Neuron (in vitro differentiated cells): ENCODE measurements at regions not wholly inside any gene's neighbourhood (a gene's known extent, or its start where the extent isn't known, plus 50 kb on each side); places are given as distances from the start of the nearest gene placed in this dataset.
"Not testable (repeated sequence)": the region's sequence is repeated elsewhere in the genome, so short reads cannot be mapped to it uniquely, and the experiment has no call there.

Source experiments
- H2AFZ ChIP-seq: one replicate; pipeline ENCODE4 v1.6.1; 2013; ENCODE audit warnings: low read depth, mild to moderate bottlenecking, inconsistent platforms, low read length, moderate library complexity
- H3K27me3 ChIP-seq: one replicate; pipeline ENCODE4 v1.6.1; 2013; ENCODE audit warnings: low read length; ENCODE audit not compliant: insufficient read depth
- H3K36me3 ChIP-seq: one replicate; pipeline ENCODE4 v1.6.1; 2013; ENCODE audit warnings: low read length; ENCODE audit not compliant: insufficient read depth
- H3K4me1 ChIP-seq: one replicate; pipeline ENCODE4 v1.6.1; 2013; ENCODE audit warnings: low read length; ENCODE audit not compliant: insufficient read depth
- H3K4me3 ChIP-seq: 2 replicates; pipeline ENCODE4 v1.5.1; 2013; ENCODE audit warnings: mild to moderate bottlenecking, low read length, moderate library complexity
- H3K9me3 ChIP-seq: one replicate; pipeline ENCODE4 v1.6.1; 2013; ENCODE audit warnings: low read length

GRCh38 chr11:127805771-127806170 lies 781.6 kb downstream of the ETS1 start:
- H3K9me3 ChIP-seq = no peaks in the 10 kb centered on the region
- H3K27me3 ChIP-seq = no peaks in the 10 kb centered on the region
- H3K4me1 ChIP-seq = peaks cover 5% of the 10 kb centered on the region
- H2AFZ ChIP-seq = no peak overlapping the region
- no peak overlapping the region for H3K4me3 ChIP-seq
- no peaks in the 10 kb centered on the region for H3K36me3 ChIP-seq

GRCh38 chr11:127804747-127805400 lies 782.5 kb downstream of the ETS1 start:
- Histone ChIP-seq H2AFZ (no peak overlapping the region), H3K4me3 (no peak overlapping the region), H3K4me1 (peaks cover 5% of the 10 kb centered on the region), H3K36me3 (no peaks in the 10 kb centered on the region), H3K9me3 (no peaks in the 10 kb centered on the region), H3K27me3 (no peaks in the 10 kb centered on the region)

DNA sequence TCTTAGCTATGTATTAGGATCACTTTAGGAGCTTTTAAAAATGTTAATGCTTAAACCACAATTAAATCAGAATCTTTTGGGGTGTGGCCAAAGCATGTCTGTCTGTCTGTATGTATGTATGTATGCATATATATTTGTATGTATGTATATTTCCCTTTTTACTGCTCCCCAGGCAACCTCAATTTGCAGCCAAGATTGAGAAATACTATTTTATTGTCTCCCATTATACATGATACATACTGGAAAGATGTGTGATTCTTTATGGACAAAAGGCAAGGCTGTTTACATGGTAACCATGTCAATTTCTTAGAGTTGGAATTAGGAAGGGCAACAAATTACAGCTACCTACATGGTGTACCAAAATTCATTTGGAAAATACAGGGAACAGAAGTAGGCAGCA lies 783.6 kb downstream of the ETS1 start:
- Histone ChIP-seq H3K27me3 (no peaks in the 10 kb centered on the region), H3K4me1 (peaks cover 5% of the 10 kb centered on the region), H3K4me3 (no peak overlapping the region), H3K9me3 (no peaks in the 10 kb centered on the region), H3K36me3 (no peaks in the 10 kb centered on the region), H2AFZ (no peak overlapping the region)

- H3K36me3 ChIP-seq = no peaks in the 10 kb centered on the region
These were observed 786.2 kb downstream of the ETS1 start for GRCh38 chr11:127800989-127801688.

GRCh38 chr11:127795326-127795725 lies 792.0 kb downstream of the ETS1 start:
- peaks cover 2% of the 10 kb centered on the region for H3K9me3 ChIP-seq
- no peak overlapping the region for H2AFZ ChIP-seq
- peaks cover 2% of the 10 kb centered on the region for H3K4me1 ChIP-seq
- no peak overlapping the region for H3K4me3 ChIP-seq
- H3K27me3 ChIP-seq = no peaks in the 10 kb centered on the region
- H3K36me3 ChIP-seq = no peaks in the 10 kb centered on the region

More at GRCh38 chr11:127800989-127801688, 786.2 kb downstream of the ETS1 start:
- Histone ChIP-seq H3K4me1 (peaks cover 5% of the 10 kb centered on the region), H2AFZ (no peak overlapping the region), H3K4me3 (no peak overlapping the region), H3K9me3 (peaks cover 2% of the 10 kb centered on the region), H3K27me3 (no peaks in the 10 kb centered on the region)

- Histone ChIP-seq H3K36me3 (no peaks in the 10 kb centered on the region), H3K4me1 (peaks cover 2% of the 10 kb centered on the region), H3K9me3 (no peaks in the 10 kb centered on the region), H3K27me3 (no peaks in the 10 kb centered on the region), H2AFZ (no peak overlapping the region), H3K4me3 (no peak overlapping the region)
These were observed 791.3 kb upstream of the KIRREL3 start for GRCh38 chr11:127791844-127792243.

DNA sequence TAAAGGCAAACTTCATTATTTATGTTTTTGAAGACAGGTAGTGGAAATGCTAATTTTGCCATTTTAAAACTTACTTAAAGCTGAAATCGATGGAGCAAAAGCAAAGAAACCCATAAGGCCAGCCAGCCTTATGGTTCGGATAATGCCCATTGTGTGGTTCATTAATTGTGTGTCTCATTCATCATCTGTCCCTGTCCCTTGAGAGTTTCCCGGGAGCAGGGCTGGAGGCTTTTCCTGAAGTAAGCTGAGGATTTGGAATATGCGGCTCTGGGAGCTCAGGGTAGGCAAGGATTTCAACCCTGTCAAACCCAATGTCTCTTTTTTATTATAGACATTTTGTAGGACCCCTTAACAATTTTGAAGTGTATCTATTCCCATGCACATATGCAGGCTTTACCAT lies 790.0 kb upstream of the KIRREL3 start:
- H3K9me3 ChIP-seq = no peaks in the 10 kb centered on the region
- H3K4me1 ChIP-seq = peaks cover 2% of the 10 kb centered on the region

GRCh38 chr11:127789927-127790326 lies 789.4 kb upstream of the KIRREL3 start:
- Histone ChIP-seq H3K4me3 (no peak overlapping the region), H3K9me3 (no peaks in the 10 kb centered on the region), H3K4me1 (peaks cover 2% of the 10 kb centered on the region), H2AFZ (no peak overlapping the region), H3K36me3 (no peaks in the 10 kb centered on the region), H3K27me3 (no peaks in the 10 kb centered on the region)

More for the DNA sequence above, 790.0 kb upstream of the KIRREL3 start:
- no peak overlapping the region for H3K4me3 ChIP-seq
- no peak overlapping the region for H2AFZ ChIP-seq
- no peaks in the 10 kb centered on the region for H3K36me3 ChIP-seq
- no peaks in the 10 kb centered on the region for H3K27me3 ChIP-seq

- not testable (repeated sequence) for H3K9me3 ChIP-seq, H3K4me1 ChIP-seq, H3K36me3 ChIP-seq, H3K4me3 ChIP-seq, H2AFZ ChIP-seq, H3K27me3 ChIP-seq
These were observed 772.4 kb upstream of the KIRREL3 start for GRCh38 chr11:127772938-127773337.

DNA sequence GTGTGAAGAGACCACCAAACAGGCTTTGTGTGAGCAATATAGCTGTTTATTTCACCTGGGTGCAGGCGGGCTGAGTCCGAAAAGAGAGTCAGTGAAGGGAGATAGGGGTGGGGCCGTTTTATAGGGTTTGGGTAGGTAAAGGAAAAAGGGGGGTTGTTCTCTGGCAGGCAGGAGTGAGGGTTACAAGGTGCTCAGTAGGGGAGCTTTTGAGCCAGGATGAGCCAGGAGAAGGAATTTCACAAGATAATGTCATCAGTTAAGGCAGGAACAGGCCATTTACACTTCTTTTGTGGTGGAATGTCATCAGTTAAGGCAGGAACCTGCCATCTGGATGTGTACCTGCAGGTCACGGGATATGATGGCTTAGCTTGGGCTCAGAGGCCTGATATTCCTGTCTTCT lies 768.4 kb upstream of the KIRREL3 start:
- not testable (repeated sequence) for H3K4me3 ChIP-seq, H2AFZ ChIP-seq, H3K27me3 ChIP-seq, H3K9me3 ChIP-seq, H3K4me1 ChIP-seq, H3K36me3 ChIP-seq

DNA sequence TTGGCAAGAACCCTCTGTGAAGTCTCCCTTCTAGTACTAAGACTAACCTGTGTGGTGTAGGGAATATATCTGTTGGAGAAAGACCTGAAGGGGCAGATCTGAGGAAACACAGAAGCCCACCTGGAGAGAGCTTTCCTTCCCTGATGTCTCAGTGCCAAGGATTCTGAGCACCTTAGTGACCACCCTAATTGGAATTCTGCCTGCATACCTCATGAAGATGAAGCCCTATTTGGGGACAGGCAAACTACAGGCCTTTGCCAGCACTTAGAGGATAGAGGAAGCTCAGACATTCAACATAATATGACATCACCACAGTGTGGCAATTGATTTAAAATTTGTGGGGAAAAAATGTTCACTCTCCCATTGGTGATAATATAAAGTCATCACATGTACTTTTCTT lies 766.2 kb upstream of the KIRREL3 start:
- H3K36me3 ChIP-seq = no peaks in the 10 kb centered on the region

DNA sequence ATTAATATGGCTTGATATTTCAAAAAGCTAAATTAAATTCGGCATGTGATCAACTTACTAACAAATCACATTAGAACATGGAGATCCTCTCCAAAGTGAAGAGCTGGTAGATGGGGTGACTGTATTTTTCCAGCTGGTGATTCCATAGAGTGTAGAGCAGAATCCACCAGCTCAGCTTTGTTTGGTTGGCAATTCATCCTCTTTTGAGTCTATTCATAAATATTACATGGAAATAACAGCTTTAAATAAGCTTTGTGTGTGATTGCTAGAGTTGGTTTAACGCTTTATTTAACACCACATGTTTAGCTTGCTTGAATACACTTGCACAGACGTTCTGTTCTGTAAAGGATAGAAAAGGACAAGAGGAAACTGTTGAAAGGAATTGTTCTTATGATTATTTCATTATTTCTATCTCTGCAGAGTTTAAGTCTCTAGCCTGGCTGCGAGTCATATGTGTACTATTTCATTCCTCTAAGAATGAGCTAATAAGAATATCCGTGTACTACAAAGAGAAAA lies 738.3 kb upstream of the KIRREL3 start:
- H2AFZ ChIP-seq = no peak overlapping the region
- no peak overlapping the region for H3K4me3 ChIP-seq
- H3K9me3 ChIP-seq = no peaks in the 10 kb centered on the region
- peaks cover 2% of the 10 kb centered on the region for H3K4me1 ChIP-seq
- no peaks in the 10 kb centered on the region for H3K36me3 ChIP-seq
- H3K27me3 ChIP-seq = no peaks in the 10 kb centered on the region

More for the DNA sequence above, 766.2 kb upstream of the KIRREL3 start:
- no peaks in the 10 kb centered on the region for H3K4me1 ChIP-seq
- no peak overlapping the region for H3K4me3 ChIP-seq
- H3K9me3 ChIP-seq = peaks cover 2% of the 10 kb centered on the region
- no peak overlapping the region for H2AFZ ChIP-seq
- no peaks in the 10 kb centered on the region for H3K27me3 ChIP-seq

GRCh38 chr11:127737499-127737898 lies 736.9 kb upstream of the KIRREL3 start:
- Histone ChIP-seq H2AFZ (no peak overlapping the region), H3K27me3 (no peaks in the 10 kb centered on the region), H3K4me3 (no peak overlapping the region), H3K9me3 (no peaks in the 10 kb centered on the region), H3K36me3 (no peaks in the 10 kb centered on the region), H3K4me1 (peaks cover 2% of the 10 kb centered on the region)
